IPS-NIHi11 (cell line): ENCODE measurements at regions not wholly inside any gene's neighbourhood (a gene's known extent, or its start where the extent isn't known, plus 50 kb on each side); places are given as distances from the start of the nearest gene placed in this dataset.
"Not testable (repeated sequence)": the region's sequence is repeated elsewhere in the genome, so short reads cannot be mapped to it uniquely, and the experiment has no call there.

ENCODE experiments used
- DNase-seq: peaks from one replicate; pipeline ENCODE4 v3.0.0; 2012; ENCODE audit warnings: mixed read lengths, low spot score

DNA sequence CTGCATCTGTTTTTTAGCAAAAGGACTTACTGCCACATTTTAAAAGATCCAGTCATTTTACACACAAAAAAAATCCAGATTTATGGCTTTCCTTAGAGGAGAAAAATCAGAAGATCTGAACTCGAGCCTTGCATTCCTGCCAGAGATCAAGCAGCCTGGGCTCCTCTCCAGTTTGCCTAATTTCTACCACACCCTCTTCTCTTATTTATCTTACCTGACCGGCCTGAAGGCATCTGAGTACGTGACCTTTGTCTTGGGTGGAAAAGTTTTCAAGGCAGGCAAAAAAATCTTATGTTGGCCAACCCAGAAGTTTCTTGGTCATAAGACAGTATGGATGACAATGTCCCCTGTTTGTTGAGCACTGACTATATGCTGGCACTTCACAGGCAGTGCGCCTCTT lies 60.3 kb downstream of the CHRD start:
- DNase-seq = no peak

DNA sequence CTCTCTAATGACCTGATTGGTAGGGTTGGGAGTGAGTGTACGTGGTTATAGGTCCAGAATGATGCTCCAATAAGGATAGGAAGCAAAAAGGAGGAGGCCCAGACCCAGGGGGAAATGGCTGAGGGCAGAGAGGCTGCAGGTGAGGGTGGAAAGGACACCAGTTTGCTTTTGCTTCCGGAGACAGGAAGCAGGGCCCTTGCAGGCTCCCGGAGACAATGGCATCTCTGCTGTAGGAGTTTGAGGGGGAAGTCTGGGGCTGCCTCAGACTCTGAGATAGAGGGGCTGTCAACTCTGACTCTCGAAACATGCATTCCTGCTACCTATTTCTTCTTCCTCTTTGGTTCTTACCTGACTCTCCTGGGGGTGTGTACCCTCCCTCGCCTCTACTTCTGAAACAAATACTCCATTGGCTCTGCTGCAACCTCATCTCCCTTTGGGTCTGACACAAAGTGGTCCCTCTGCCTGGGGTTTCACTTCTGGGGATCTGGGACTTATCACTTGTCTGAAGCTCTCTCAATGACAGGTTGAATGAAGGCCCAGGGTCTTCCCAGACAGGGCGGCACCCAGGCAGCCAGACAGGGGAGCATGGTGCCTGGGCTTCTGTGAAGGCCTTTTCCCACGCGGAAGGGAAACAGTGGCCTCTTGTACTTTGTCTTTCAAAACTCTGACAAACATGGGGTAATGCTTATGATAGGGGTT lies 61.5 kb downstream of the CHRD start:
- no peak for DNase-seq

DNA sequence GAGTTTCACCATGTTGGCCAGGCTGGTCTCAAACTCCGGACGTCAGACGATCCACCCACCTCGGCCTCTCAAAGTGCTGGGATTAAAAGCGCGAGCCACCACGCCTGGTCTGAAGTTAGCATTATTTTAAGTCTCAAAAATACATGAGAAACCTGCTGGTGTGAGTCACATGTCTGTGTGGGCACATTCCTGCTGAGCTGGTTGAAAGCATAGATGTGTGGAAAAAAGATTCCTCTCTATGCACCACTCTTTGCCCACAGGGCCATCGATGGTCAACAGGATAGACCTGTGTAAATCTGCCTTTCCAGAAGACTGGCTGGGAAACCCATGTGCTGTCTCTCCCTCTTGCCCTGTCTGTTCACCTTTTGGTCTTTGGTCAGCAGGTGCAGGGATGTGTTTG lies 63.5 kb downstream of the CHRD start:
- no peak for DNase-seq

DNA sequence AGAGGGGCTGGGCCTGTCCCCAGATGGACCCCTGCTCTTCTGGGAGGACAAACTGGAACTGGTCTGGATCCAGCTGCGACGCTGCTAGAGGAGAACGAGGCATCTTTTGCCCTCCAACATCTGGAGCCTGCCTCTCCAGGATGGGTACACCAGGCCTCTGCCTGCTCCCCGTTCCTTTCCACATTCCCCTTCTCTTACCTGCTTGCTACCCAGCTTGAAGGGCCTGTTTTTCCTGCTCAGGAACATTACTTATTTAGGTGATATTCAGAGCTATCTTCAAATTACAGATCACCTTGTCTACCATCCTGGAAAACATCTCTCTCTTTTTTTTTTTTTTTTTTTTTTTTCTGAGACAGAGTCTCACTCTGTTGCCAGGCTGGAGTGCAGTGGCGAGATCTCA lies 64.0 kb downstream of the CHRD start:
- no peak for DNase-seq

DNA sequence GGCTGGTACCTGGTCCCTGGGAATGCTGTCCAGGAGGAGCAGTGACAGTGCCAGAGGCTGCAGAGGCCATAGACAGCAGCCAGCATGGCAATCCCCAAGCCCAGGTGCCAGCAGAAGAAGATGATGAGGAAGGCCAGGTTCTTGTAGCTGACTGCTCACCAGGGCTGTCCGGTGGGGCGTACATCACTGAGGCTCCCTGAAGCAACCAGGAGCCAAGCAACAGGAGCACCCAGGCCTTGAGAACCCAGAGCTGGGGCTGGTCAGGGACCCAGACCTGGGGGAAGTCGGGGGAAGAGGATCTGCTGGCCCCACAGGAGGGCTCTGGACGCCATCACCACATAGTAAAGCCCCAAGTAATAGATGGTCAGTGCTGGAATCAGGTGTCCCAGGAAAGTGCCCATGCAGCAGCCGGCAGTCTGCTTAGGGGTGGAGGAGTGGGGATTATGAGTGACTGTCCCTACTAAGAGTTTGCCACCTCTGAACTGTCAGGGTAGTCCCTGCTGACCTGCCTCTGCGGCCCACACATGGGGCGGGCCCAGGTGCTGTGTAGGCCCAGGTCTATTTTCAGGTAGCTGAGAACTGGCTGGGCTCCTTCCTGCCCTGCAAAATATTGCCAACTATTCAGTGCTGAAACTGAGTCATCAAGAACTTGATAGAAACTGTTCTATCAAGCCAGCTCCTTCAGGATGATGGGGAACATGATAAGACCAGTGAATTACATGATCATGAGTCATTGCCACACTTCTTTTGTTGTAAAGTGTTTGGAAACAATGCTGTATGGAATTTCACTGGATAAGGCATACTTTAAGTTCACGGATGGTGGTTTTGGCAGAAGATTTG lies 68.7 kb downstream of the CHRD start:
- DNase-seq = no peak

DNA sequence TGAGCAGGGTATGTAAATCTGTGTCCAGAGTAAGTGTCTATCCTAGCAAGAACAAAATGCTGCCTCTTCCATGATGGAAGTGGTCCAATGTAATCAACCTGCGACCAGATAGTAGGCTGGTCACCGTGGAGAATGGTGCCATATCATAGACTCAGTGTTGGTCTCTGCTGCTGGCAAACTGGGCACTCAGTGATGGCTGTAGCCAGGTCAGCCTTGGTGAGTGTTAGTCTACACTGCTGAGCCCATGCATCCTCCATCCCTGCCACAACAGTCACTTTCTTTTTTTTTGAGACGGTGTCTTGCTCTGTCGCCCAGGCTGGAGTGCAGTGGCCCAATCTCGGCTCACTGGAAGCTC lies 69.3 kb downstream of the CHRD start:
- no peak for DNase-seq

DNA sequence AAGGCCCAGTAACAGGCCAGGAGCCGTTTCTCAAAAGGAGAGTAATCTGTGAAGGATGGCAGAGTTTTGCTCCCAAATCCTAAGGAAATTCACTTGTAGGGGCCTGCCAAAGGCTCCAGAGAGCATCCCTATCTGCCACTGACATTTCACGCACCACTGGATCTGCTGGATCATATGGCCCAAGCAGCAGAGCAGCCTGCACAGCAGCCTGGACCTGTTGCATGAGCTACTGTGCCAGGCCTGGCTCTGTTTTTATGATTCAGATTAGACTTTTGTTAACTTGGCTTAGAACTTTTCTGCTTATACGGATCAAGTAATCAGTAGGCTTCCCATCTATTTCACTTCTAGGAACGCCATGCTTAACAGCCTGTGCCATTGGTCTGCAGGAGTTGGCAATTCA lies 70.7 kb downstream of the CHRD start:
- no peak for DNase-seq

DNA sequence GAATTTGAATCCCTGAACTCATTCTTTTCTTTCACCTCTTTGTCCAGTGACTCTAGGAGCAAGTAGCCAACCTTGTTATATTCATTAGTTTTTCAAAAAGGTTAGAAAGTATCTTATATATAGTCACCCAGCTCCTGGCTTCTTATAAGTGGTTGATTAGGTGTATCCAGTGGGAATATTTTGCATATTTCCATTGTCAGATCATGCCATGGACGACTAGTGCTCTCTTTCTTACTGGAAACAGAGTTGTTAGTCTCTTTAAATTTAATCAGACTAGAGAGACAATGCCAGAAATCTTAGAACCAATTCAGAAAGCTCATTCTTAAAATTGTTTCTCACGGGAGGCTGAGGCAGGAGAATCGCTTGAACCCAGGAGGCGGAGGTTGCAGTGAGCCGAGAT lies 73.4 kb downstream of the CHRD start:
- no peak for DNase-seq

DNA sequence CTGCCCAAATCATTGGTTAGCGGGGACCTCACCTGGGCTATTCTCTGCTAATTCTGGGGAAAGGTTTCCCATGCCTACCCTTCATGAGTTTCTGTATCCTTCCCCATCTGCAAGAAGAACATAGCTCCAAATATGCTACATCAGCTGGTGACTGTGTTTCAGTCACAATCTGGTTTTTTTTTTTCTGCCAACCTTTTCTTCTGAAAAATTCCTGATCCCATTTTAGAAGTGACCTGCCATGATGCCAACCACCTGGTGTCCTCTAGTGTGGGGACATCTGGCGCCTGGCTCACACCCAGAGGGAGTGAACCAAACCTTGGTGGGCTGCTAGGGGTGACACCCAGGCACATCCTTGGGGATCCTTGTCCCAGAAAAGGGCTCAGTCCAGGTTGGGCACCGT lies 76.1 kb downstream of the CHRD start:
- no peak for DNase-seq

DNA sequence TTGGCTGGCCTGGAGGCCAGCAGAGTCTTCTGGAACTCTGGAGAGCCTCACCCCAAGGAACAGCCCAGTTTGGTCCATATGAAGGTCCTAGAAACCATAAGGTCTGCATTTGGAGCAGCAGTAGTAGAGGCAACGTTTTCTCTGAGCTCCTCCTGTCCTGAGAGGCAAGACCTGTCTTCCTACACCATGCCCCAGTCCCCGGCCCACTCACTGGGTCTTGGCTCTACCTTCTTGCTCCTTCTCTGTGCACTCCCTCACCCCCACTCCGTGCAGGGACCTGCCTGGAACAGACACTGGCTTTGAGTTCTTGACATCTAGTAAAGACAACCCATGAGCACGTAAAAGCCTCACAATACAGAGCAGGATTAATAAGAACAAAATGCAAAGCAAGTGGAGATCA lies 76.6 kb downstream of the CHRD start:
- no peak for DNase-seq

DNA sequence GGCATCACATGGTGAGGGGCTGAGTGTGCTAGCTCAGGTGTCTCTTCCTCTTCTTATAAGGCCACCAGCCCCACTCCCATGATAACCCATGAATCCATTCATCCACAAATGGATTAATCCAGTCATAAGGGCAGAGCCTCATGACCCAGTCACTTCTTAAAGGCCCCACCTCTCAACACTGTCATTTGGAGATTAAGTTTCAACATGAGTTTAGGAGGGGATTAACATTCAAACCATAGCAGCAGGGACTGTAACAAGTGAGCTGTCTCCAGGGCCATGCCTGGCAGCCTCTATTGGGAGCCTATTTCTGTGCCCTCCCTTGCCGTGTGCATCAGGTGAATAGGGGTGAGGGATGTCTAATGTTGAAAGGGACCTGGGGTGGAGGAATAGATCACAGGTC lies 77.5 kb downstream of the CHRD start:
- DNase-seq = no peak

DNA sequence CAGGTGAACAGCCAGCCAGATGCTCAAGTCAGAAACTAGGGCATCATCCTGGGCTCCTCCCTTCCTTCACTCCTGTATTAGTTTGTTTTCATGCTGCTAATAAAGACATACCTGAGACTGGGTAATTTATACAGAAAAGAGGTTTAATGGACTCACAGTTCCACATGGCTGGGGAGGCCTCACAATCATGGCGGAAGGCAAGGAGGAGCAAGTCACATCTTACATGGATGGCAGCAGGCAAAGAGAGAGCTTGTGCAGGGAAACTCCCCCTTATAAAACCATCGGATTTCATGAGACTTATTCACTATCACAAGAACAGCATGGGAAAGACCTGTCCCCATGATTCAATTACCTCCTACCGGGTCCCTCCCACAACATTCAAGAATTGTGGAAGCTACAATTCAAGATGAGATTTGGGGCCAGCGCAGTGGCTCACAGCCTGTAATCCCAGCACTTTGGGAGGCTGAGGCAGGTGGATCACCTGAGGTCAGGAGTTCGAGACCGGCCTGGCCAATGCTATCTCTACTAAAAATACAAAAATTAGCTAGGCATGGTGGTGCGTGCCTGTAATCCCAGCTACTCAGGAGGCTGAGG lies 78.0 kb downstream of the CHRD start:
- DNase-seq = not testable (repeated sequence)

DNA sequence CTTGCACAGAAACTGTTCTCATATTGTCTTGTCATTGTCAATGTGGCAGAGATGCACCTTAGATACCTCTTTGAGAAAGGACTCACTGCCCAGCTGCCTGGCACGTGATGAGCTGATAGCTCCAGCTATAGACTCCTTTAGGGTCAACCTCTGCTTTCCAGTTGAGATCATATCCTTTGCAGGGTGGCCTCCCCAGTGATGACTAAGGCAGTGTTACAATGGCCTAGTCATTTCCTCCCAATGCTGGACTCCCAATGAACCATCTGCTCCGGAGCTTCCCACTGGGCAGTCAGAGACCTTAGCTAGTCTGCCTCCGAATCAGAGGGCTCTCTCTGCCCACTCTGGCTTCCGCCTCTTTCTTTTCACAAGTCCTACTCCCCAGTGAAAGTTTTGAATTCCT lies 79.5 kb downstream of the CHRD start:
- DNase-seq = no peak

DNA sequence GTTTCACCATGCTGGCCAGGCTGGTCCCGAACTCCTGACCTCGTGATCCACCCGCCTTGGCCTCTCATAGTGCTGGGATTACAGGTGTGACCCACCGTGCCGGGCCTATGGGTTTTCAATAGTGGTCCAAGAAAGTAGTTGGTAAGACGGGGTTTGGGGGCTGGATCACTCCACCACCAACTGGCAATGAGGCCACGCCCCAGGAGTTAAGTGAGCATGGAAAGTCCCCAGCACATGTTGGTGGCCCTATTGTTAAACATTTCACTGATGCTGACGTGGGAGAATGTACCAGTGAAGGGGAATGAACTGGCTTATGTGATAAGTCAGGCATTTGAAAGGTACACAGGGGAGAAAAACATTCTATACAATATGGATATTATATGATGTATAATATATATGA lies 80.4 kb downstream of the CHRD start:
- no peak for DNase-seq

DNA sequence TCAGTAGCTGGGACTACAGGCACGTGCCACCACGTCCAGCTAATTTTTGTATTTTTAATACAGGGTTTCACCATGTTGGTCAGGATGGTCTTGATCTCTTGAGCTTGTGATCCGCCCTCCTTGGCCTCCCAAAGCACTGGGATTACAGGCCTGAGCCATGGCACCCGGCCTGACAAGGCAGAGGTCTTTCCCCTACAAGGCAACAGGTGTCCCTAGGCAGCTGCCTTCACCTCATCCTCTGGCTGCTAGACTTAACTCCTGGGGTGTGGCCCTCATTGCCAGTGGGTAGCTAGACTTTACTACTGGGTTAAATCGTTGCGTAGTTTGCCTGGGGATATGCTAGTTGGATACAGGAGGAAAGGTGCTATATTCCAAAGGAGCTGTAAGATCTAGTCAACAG lies 81.4 kb downstream of the CHRD start:
- no peak for DNase-seq

DNA sequence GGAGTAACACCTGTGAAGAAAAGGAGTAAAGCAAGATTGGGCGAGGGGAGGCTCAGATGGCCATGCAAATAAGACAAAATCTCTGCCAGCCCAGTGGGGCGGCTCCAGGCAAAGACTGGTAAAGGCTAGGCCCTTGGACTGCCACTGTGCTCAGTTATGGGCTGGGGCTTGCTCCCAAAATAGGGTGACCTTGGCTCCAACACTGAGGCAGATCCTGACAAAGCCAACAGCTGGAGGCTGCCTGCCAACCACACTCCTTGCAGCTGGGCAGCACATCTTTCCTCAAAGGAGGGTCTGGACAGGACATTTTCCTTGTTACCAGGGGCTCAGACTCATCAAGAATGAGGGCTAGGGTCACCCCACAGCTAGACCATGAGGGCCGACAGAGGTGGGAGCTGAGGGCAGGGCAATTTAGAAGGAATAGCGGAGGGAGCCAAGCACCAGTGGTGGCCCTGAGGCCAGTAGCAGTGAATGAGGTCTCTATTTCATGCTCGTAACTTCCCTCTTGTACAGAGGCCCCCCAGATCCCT lies 86.1 kb downstream of the CHRD start:
- no peak for DNase-seq

DNA sequence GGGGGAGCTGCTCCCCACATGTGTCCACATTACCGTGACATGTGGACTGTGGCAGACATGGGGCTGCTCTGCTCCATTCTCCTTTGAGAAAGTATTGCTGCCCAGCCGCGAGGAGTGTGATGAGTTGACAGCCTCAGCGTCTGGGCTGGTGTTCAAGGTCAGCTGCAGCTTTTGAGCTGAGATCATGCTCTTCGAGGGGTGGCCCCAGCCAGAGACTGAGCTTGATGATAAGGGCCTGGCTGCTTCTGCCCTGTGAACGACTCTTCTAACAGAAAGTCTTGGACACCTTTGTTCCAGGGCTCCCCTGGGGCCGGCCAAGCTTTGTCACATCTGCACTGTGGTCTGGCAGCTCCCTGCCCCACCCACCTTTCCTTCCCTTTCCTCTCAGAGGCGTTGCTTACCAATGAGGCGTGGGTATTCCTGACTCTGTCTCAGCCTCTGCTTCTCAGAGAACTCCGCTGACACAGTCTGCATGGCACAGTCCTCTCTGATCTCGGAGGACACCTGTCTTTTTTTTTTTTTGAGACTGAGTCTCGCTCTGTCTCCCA lies 86.6 kb downstream of the CHRD start:
- DNase-seq = no peak

DNA sequence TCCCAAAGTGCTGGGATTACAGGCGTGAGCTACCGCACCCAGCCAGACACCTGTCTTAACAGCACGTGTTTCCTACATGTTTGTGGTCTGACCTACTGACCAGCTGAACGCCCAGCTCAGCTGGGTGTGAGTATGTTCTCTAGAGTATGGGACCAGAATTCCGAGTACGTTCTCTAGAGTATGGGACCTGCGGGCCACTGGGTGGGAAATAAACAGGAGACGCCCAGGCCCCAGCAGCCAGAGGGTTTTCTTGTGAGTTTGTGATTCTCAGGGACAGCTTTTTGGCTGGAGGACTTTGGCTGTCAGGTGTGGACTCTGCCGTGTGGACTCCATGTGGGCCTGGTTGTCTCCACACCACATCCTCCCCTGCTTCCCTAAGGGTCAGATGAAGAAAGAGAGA lies 87.3 kb downstream of the CHRD start:
- DNase-seq = no peak

DNA sequence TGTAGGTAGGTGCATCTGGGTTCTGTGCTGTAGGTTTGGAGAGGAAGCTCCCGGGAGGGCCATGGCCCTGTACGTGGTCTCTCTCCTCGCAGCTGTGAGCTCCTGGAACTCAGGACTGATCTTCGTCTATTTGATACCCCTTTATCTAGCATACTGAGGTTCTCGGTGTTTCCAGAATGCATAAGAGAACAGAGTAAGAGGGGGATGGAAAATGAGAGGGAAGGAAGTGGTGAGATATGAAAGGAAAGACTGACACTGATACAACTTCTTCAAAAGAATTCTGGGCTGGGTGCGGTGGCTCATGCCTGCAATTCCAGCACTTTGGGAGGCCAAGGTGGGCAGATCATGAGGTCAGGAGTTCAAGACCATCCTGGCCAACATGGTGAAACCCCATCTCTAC lies 90.7 kb downstream of the CHRD start:
- DNase-seq = no peak

DNA sequence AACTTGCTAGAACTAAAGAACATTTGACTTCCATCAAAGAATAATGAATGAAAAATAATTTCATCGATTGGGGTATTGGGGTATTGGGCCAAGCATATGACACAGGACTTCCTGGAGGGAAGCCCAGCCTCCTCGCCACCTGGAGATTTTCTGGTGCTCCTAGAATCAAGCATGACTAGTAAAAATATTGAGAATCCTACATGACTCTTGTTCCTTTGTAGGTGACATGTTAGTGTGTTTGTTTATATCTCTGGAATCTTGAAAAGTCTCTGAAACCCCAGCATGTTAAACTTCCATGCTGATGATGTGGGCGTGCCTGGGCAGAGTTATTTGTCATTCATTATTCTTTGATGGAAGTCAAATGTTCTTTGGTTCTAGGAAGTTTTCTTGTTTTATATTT lies 90.1 kb upstream of the EPHB3 start:
- no peak for DNase-seq

DNA sequence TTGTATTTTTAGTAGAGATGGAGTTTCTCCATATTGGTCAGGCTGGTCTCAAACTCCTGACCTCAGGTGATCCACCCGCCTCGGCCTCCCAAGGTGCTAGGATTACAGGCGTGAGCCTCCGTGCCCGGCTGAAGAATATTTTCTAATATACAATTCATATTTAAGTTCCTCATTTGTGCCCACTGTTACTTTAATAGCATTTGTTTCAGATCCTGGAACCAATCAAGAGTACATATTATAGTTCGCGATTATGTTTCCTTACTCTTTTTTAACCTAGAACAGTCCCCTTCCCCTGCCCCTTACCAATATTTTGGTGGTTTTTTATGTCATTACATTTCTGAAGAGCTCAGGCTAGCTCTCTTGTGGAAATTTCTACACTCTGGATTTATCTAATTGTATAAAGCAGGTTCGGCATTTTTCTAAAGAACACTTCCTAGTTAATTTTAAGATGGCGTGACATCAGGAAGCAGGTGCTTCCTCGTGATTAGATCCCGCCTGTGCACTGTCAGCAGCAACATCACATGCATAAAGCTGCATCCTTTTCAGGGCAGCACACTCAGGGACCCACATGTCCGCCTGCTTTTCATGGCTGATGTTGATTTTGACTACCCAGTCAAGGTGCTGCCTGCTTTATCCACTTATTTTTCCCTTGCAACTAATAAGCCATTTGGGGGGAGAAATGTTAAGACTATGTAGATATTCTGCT lies 88.7 kb upstream of the EPHB3 start:
- DNase-seq = no peak

DNA sequence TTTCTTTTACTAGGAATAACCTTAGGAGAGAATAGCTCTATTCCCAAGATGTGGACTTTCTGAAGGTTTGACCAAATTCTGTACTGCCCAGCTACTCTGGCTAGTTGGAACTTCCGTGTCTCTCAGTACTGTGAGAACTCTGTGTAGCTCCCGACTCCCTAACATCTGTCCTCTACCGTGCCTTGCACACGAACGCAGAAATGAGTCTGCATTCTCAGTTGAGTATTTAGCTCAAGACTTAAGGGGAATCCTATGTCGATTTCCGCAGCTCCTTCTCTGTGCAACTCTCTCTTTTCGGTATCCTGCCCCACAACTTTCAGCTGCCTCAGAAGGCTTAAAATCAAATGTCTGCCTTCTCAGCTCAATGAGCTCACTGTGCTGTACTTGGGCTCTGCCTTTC lies 86.7 kb upstream of the EPHB3 start:
- no peak for DNase-seq
